ENCODE measurements at regions not wholly inside any gene's neighbourhood (a gene's known extent, or its start where the extent isn't known, plus 50 kb on each side); places are given as distances from the start of the nearest gene placed in this dataset.

DNA sequence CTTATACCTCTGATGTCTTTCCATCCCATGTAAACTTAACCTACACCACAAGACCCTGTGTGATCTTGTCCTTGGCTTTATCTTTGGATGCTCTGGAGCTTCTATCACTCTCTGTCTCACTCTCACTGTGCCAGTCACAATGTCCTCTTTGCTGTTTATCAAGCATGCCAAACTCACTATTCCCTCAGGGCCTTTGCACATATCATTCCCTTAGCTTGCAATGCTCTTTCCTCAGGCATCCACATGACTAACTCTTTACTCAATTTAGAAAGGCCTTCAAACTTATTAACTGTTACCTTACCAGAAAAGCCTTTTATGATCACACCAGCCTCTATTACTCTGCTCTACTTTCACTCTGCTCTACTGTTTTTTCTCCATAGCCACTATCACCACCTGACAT, 354.1 kb downstream of the RFC3 start:
- TF ChIP-seq, protein P1, sequence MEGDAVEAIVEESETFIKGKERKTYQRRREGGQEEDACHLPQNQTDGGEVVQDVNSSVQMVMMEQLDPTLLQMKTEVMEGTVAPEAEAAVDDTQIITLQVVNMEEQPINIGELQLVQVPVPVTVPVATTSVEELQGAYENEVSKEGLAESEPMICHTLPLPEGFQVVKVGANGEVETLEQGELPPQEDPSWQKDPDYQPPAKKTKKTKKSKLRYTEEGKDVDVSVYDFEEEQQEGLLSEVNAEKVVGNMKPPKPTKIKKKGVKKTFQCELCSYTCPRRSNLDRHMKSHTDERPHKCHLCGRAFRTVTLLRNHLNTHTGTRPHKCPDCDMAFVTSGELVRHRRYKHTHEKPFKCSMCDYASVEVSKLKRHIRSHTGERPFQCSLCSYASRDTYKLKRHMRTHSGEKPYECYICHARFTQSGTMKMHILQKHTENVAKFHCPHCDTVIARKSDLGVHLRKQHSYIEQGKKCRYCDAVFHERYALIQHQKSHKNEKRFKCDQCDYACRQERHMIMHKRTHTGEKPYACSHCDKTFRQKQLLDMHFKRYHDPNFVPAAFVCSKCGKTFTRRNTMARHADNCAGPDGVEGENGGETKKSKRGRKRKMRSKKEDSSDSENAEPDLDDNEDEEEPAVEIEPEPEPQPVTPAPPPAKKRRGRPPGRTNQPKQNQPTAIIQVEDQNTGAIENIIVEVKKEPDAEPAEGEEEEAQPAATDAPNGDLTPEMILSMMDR (IDR thresholded peaks at IDR 0.05): no peak
- no peak for TF ChIP-seq POLR2A (IDR thresholded peaks at IDR 0.05)

Data from heart left ventricle (tissue), 13 donors.